HL-60 (cell line): ENCODE measurements at regions not wholly inside any gene's neighbourhood (a gene's known extent, or its start where the extent isn't known, plus 50 kb on each side); places are given as distances from the start of the nearest gene placed in this dataset.

Experiments used
- DNase-seq, 2 experiments: peaks; one replicate each; pipeline ENCODE4 v3.0.0-alpha.2; 2010 to 2020; ENCODE audit warnings: low read depth in 1 of 2, low spot score in 1 of 2
- H3K27ac ChIP-seq: fragments of 250-450 bp; sonication (Bioruptor Pico); replicated peaks from 2 replicates; pipeline ENCODE4 v1.5.1; 2020; ENCODE audit warnings: mild to moderate bottlenecking, moderate library complexity
- H3K27me3 ChIP-seq: fragments of 250-450 bp; sonication (Bioruptor Pico); 2 replicates; pipeline ENCODE4 v1.5.1; 2021; ENCODE audit warnings: mild to moderate bottlenecking, moderate library complexity; ENCODE audit not compliant: insufficient read depth, poor library complexity, severe bottlenecking
- H3K4me3 ChIP-seq: replicated peaks from 2 replicates; pipeline ENCODE4 v1.5.1; 2011; ENCODE audit warnings: mild to moderate bottlenecking, control low read depth, low read length; ENCODE audit not compliant: insufficient read depth
- CTCF ChIP-seq: IDR thresholded peaks from one replicate; pipeline ENCODE4 v1.5.1; 2011; ENCODE audit warnings: low read length, control low read depth, inconsistent platforms; ENCODE audit not compliant: insufficient read depth
- GABPA ChIP-seq: IDR thresholded peaks from 2 replicates; pipeline ENCODE4 v1.6.1; 2012; ENCODE audit warnings: low read depth
- POLR2AphosphoS5 ChIP-seq: IDR thresholded peaks from 2 replicates; pipeline ENCODE4 v1.6.1; 2012; ENCODE audit warnings: low read depth
- REST ChIP-seq: IDR thresholded peaks from 2 replicates; pipeline ENCODE4 v1.6.1; 2012; ENCODE audit warnings: low read depth; ENCODE audit not compliant: insufficient replicate concordance
- SPI1 ChIP-seq: IDR thresholded peaks from 2 replicates; pipeline ENCODE4 v1.6.1; 2012; ENCODE audit warnings: low read depth, mild to moderate bottlenecking, borderline replicate concordance

GRCh38 chr9:119487118-119487827, 118.0 kb upstream of the BRINP1 start:
- no peak for DNase-seq
- TF ChIP-seq GABPA (no peak), REST (no peak), POLR2AphosphoS5 (no peak), SPI1 (no peak), CTCF (no peak)
- H3K27ac ChIP-seq, result no peak overlapping the region
- no peak overlapping the region for H3K4me3 ChIP-seq
- no peaks in the 10 kb centered on the region for H3K27me3 ChIP-seq

- H3K27ac ChIP-seq, result no peak overlapping the region
- no peak for TF ChIP-seq POLR2AphosphoS5
- no peak for TF ChIP-seq SPI1
- no peak for TF ChIP-seq REST
- no peak for TF ChIP-seq GABPA
- no peak for TF ChIP-seq CTCF
- DNase-seq, result no peak
- H3K27me3 ChIP-seq, result no peaks in the 10 kb centered on the region
- no peak overlapping the region for H3K4me3 ChIP-seq
Observed at GRCh38 chr9:119483153-119483552, 113.9 kb upstream of the BRINP1 start.

GRCh38 chr9:119477197-119477596, 108.0 kb upstream of the BRINP1 start:
- Histone ChIP-seq H3K4me3 (no peak overlapping the region), H3K27me3 (no peaks in the 10 kb centered on the region), H3K27ac (no peak overlapping the region)
- TF ChIP-seq GABPA, result no peak
- TF ChIP-seq SPI1, result no peak
- no peak for TF ChIP-seq CTCF
- no peak for TF ChIP-seq POLR2AphosphoS5
- TF ChIP-seq REST, result no peak
- no peak for DNase-seq
